Esophagus muscularis mucosa (tissue), 4 donors: ENCODE measurements at regions not wholly inside any gene's neighbourhood (a gene's known extent, or its start where the extent isn't known, plus 50 kb on each side); places are given as distances from the start of the nearest gene placed in this dataset.

Experiments
- CTCF ChIP-seq, 3 experiments: fragments of 200-600 bp in 2 of 3; fragments of 450-650 bp in 1 of 3; sonication (generic) in 2 of 3; IDR thresholded peaks; one replicate each; pipeline ENCODE4 v1.5.1; 2017 to 2019; ENCODE audit warnings: antibody characterized with exemption in 3 of 3, mild to moderate bottlenecking in 2 of 3, moderate library complexity in 1 of 3
- EP300 ChIP-seq: sonication (generic); formaldehyde crosslinking; IDR thresholded peaks from one replicate; pipeline ENCODE4 v1.6.1; 2017; ENCODE audit warnings: antibody characterized with exemption
- POLR2A ChIP-seq: fragments of 450-650 bp; IDR thresholded peaks from one replicate; pipeline ENCODE4 v1.6.1; 2017; ENCODE audit warnings: antibody characterized with exemption, moderate library complexity, mild to moderate bottlenecking, low read depth

GRCh38 chr3:30282154-30282696 is 324.2 kb upstream of the TGFBR2 start:
- TF ChIP-seq CTCF (IDR thresholded peaks at IDR 0.05) (peak in 1 of 3 experiments; percentile 2), POLR2A (no peak), EP300 (no peak)
